Stimulated activated CD4-positive, alpha-beta T cell treated with anti-CD3 and anti-CD28 coated beads, Interleukin-12 subunit alpha, Interleukin-12 subunit beta, amount 100 ng/mL, for 4 hours (primary cell): ENCODE measurements at regions not wholly inside any gene's neighbourhood (a gene's known extent, or its start where the extent isn't known, plus 50 kb on each side); places are given as distances from the start of the nearest gene placed in this dataset.
A peak's percentile ranks its signal among the peaks of the same experiment; 100 is the strongest.
"Not testable (repeated sequence)": the region's sequence is repeated elsewhere in the genome, so short reads cannot be mapped to it uniquely, and the experiment has no call there.

Experiments used
- DNase-seq: peaks from one replicate; pipeline ENCODE4 v3.0.0-alpha.2; 2020

DNA sequence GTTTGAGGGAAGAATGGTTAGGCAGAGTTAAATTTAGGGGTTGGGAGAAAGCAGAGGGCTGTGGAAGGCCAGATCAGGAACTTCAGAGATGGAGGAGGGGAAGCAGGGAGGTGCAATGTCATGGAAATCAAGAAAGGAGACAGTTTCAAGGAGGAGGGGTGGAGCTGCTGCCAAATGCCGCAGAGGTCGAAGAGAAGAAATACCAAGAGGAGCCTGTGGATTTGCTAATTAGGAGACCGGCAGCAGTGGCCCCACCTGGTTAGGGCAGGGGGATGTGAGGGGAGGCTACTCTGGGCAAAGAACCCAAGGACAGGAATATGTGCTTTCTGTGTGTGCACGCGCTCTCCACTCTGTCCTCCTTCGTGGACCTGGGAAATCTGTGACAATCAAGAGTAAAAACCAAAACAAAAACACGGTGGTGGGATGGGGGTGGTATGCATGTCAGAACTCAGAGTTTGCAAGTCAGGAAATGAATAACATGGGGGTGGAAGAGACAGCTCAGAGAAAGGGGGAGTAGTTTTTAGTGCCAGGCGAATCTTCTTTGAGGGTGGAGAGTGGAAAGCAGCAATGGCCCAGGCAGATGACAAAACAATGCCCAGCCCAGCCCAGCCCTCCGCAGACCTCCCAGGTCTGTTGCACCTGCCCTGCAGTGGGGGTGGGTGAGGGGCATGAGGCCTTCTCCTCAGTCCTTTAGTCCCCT, 102.9 kb upstream of the PAX2 start:
- DNase-seq: no peak

GRCh38 chr10:100645091-100645490, 100.3 kb upstream of the PAX2 start:
- DNase-seq: no peak

- DNase-seq: no peak
These were observed 99.6 kb upstream of the PAX2 start for GRCh38 chr10:100645613-100646392.

DNA sequence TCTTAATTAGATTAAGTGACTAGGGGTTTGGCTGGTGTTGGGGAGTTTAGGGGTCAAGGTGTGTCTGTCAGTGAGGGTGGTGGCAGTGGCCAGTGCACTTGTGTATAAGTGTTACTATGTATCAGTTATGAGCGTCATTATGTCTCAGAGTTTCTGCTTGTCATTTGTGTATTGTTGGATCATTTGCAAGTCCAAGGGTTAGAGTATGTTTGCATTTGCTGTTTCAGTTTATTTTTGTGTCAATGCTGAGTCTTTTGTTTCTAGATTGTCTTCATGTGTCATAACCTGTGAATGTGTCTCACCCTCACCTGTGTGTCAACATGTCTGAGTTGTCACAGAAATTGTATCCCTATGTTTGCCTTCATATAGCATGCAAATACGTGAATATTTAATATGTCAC, 97.5 kb upstream of the PAX2 start:
- no peak for DNase-seq

DNA sequence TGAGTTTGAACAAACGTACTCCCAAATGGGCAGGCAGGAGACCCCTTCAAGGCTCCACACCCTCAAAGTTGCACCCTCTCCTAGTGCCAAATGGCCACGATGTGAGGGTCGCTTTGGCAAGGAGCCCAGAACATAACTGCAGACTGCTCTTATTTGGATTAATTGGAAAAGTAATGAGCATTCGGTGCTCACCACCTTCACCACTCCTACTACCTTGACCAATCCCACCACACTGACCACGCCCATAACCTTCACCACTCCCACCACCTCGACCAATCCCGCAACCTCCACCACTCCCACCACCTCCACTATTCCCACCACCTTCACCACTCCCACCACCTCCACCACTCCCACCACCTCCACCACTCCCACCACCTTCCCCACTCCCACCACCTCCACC, 94.7 kb upstream of the PAX2 start:
- no peak for DNase-seq

DNA sequence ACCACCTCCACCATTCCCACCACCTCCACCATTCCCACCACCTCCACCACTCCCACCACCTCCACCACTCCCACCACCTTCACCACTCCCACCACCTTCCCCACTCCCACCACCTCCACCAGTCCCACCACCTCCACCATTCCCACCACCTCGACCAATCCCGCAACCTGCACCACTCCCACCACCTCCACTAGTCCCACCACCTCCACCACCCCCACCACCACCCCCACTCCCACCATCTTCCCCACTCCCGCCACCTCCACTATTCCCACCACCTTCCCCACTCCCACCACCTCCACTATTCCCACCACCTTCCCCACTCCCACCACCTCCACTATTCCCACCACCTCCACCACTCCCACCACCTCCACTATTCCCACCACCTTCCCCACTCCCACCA, 94.3 kb upstream of the PAX2 start:
- DNase-seq: not testable (repeated sequence)

DNA sequence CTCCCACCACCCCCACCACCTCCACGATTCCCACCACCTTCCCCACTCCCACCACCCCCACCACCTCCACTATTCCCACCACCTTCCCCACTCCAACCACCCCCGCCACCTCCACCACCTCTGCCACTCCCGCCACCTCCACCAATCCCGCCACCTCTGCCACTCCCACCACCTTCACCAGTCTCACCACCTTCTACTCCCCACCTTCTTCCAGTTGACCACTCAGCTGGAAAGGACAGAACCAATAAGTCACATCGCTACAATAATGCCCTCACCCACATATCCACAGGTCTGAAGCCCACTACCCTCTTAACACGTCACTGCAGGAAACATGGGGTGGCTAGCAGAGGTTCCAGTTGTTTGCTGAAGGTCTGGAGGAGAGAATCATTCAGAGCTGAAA, 93.5 kb upstream of the PAX2 start:
- DNase-seq: no peak

GRCh38 chr10:100652406-100653135, 92.8 kb upstream of the PAX2 start:
- no peak for DNase-seq

DNA sequence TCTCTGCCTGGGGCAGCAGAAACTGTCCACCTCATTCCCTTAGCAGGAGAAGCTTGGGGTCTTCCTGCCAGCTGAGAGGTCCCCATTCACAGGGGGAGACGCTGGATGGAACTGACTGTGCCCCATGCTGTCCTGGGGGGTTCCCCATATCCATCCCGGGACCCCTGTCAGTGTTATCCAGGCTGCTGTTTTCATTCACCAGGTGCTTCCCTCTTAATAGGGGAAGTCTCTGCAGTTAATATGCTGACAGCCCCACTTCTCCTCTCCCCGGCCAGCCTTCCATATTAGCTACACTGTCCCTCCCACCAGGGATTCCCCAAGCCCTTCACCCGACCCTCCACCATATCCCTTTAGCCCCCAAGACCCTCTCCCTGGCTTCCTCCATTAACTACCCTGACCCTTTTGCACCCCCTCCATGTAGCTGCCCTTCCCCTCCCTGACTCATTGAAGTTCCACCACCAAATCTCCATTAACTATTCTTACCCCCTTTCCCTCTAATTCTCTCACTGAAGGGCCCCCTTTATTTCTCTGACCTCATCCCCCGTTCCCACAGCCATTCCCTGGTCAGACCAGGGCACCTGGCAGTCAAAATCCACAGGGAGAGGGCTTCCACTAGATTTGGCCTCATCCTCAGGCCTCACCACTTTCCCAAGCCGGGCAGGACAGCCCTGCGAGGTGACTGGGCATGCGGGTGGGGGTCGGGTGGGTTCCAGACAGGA, 92.0 kb upstream of the PAX2 start:
- no peak for DNase-seq

DNA sequence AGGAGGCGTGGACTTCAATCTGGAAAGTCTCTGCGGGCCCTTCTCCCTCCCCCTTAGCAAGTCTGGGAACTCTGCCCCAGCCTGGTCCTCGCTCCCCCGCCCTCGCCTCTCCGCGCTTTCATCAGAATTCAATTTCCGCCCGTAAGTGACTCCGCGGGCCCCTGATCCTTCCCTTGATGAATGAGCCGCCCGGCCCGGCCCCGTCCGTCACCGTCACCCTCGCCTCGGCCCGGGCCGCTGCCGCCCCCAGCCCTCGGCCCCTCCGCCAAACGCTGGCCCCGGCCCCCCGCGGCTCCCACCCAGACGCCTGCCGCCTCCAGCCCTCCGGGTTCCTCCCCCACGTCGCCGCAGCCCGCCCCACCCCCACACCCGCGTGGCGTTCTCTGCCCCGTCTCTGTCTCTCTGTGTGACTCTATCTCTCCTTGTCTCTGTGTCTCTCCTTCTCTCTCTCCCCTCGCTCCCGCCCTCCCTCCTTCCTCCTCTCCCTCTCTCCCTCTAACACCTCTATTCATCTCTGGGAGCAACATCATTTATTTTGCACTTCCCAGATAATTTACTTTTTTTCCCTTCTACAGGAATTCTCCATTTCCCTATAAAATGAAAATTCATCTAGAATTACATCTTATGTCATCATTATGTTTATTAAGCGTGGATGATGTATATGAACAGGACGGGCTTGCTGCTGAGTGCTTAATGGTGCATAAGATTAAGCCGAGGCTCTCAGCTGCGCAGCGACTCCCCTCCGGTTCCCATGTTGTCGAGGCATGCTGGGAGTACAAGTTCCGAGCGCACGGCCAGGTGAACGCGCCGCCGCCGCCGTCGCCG, 91.2 kb upstream of the PAX2 start:
- peak; percentile 53 for DNase-seq

DNA sequence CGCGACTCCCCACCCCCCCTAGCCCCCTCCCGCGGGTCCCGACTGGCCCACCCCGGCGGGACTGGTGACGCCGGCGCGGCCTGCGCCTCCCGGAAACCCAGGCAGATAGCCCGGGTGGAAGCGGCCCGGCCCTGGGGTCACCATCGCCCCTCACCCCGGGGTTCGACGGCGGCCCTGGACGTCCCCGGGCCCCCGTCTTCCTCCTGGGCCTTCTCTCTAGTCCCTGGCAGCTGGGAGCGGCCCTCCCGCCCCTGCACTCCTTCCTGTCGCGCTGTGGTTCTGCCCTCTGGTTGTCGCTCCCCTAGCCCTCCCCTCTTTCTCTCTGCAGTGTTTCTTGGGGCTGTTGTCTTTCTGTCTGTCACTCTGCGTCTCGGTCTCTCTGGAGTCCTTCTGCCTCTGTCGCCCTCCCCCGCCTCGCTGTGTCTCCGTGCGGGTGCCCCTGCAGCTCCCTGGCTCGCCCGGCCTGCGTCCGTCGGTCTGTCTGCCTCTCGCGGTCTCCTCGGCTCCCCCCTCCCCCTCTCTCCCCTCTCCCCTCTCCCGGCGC, 90.5 kb upstream of the PAX2 start:
- peak; percentile 14 for DNase-seq

- no peak for DNase-seq
These were observed 90.0 kb upstream of the PAX2 start for GRCh38 chr10:100655326-100655759.

GRCh38 chr10:100655760-100656421, 89.5 kb upstream of the PAX2 start:
- DNase-seq: no peak

- DNase-seq: no peak
These were observed 88.9 kb upstream of the PAX2 start for GRCh38 chr10:100656454-100656853.

- no peak for DNase-seq
These were observed 87.1 kb upstream of the PAX2 start for GRCh38 chr10:100658269-100658668.

DNA sequence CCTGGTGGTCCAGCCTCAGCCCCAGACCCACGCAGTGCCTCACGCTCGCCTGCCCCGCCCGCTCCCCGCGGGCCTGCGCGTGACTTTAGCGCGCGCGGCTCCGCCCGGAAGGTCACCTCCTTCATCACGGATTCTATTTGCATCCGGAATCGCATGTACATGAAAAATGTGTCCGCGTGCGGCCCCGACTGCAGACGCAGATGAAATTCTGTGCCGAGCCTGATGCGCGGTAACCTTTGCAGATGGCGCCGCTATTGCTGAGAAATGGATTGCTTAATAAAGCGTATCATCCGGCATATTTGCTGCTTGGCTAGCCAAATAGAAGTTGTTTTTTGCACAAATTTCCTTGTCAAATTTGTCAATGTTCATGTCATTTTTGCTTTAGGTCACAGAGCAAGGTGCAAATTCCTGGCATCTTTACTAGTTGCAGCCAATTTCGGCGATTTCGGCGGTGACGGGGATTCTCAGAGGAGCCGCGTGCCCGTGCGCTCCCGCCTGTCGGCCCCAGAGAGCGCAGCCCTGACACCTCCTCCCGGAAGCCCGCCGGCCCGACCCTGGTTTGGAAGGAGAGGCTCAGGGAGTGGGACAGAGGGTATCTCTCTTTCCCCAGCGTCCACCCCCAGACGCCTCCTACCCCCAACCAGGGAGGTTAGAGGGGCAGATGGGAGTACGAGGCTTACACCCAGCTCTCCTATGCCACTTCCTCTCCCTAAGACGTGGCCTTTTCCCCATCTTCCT, 85.9 kb upstream of the PAX2 start:
- no peak for DNase-seq

- DNase-seq: no peak
These were observed 85.0 kb upstream of the PAX2 start for GRCh38 chr10:100660365-100660764.

- no peak for DNase-seq
These were observed 84.4 kb upstream of the PAX2 start for GRCh38 chr10:100660945-100661344.

GRCh38 chr10:100661520-100661919, 83.9 kb upstream of the PAX2 start:
- no peak for DNase-seq

DNA sequence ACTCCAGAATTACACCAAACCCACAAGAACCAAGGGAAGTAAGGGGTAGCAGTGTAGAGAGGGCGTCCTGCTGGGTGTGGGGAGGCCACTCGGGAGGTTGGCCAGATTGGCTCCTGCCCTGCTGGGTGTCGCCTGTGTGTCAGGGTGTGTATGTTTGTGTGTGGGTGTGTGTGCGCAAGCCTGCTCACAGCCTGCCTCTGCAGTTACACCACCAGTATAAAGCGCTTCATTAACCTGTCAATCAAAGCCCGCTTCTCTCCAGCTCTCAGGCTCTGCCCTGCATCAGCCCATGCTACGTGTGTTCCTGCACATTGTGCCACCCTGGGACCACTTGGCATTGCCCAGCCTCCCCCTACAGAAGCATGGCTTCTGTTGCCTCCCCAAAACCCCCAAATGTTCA, 83.3 kb upstream of the PAX2 start:
- no peak for DNase-seq
